Upper lobe of left lung (tissue), 6 donors: ENCODE measurements at regions not wholly inside any gene's neighbourhood (a gene's known extent, or its start where the extent isn't known, plus 50 kb on each side); places are given as distances from the start of the nearest gene placed in this dataset.

Experiments
- ATAC-seq, 2 donors: fragments of 200-7000 bp; cut with Tn5 transposase; one replicate each; pipeline ENCODE4 v1.9.1; 2022; ENCODE audit warnings: mild to moderate bottlenecking in 2 of 2, moderate library complexity in 2 of 2; ENCODE audit not compliant: low FRiP score in 2 of 2
- DNase-seq, 2 donors: peaks; one replicate each; pipeline ENCODE4 v3.0.0-alpha.2; 2019 to 2020
- H3K27ac ChIP-seq, 4 donors: fragments of 200-600 bp; sonication (generic); one replicate each; pipeline ENCODE4 v1.5.1; 2016 to 2019
- H3K27me3 ChIP-seq, 4 donors: fragments of 200-600 bp; sonication (generic); one replicate each; pipeline ENCODE4 v1.5.1; 2017 to 2019
- H3K36me3 ChIP-seq, 4 donors: fragments of 200-600 bp; sonication (generic); one replicate each; pipeline ENCODE4 v1.5.1; 2016 to 2019
- H3K4me1 ChIP-seq, 4 donors: fragments of 200-600 bp; sonication (generic); one replicate each; pipeline ENCODE4 v1.5.1; 2018 to 2019
- H3K4me3 ChIP-seq, 4 donors: fragments of 200-600 bp; sonication (generic); one replicate each; pipeline ENCODE4 v1.5.1; 2017 to 2019; ENCODE audit warnings: mild to moderate bottlenecking in 2 of 4, moderate library complexity in 1 of 4
- H3K9me3 ChIP-seq, 4 donors: fragments of 200-600 bp; sonication (generic); one replicate each; pipeline ENCODE4 v1.5.1; 2018 to 2019
- EP300 ChIP-seq, 4 donors: sonication (generic); formaldehyde crosslinking; IDR thresholded peaks; one replicate each; pipeline ENCODE4 v1.5.1; 2017; ENCODE audit warnings: antibody characterized with exemption in 4 of 4, control low read depth in 2 of 4
- POLR2A ChIP-seq, 4 donors: fragments of 450-650 bp; IDR thresholded peaks; one replicate each; pipeline ENCODE4 v1.5.1; 2016 to 2017; ENCODE audit warnings: antibody characterized with exemption in 4 of 4, mild to moderate bottlenecking in 2 of 4
- POLR2AphosphoS5 ChIP-seq, 2 donors: sonication (generic); formaldehyde crosslinking; IDR thresholded peaks; one replicate each; pipeline ENCODE4 v1.5.1; 2017; ENCODE audit warnings: antibody characterized with exemption in 2 of 2
- WGBS, 2 donors: methylation state at CpG; one replicate each; pipeline ENCODE4 v1.1.5; 2017 to 2018; 5-methylcytosine and 5-hydroxymethylcytosine counted together
- TF ChIP-seq, protein P1 (sequence below), 6 experiments: fragments of 450-650 bp in 4 of 6; fragments of 200-600 bp in 2 of 6; sonication (generic) in 2 of 6; IDR thresholded peaks; one replicate each; pipeline ENCODE4 v1.5.1; 2016 to 2019; ENCODE audit warnings: antibody characterized with exemption in 6 of 6
- donor health status: DM: no; HTN: no; CAD: no; lungs with moderate emphysema.
- donor health status: DM: no; HTN: yes; CAD: no; lungs with severe emphysema.

DNA sequence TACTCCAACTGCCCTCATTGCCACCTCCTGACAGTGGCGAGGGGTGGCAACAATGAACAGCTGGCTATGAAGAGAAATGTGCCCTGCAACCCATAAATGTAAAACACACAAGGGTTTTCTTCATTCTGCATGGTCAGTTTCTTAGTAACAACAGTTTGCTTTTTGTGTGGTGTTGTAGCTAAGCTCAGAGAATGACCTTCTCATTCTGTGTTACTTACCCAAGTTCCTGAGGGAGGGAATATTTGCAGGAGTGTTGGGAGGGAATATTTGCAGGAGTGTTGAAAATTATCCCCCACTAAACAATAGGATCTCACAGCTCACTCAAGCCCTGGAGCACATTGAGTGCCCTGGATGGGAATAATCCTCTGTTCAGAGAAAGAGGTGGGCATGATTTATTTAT is 456.4 kb upstream of the CDH4 start:
- WGBS, 2 donors: 70 to 82% methylated on average over 1 of the region's 1 CpG
- Histone ChIP-seq H3K36me3 (no peaks in the 10 kb centered on the region), H3K9me3 (peaks cover 0 to 6% (median 3%) of the 10 kb centered on the region in 4 donors), H3K4me3 (no peak overlapping the region), H3K4me1 (no peaks in the 10 kb centered on the region), H3K27me3 (no peaks in the 10 kb centered on the region), H3K27ac (no peak overlapping the region)
- ATAC-seq (no peak), DNase-seq (no peak)
- TF ChIP-seq POLR2A (IDR thresholded peaks at IDR 0.05): no peak
- no peak for TF ChIP-seq POLR2AphosphoS5 (IDR thresholded peaks at IDR 0.05)
- TF ChIP-seq, protein P1, sequence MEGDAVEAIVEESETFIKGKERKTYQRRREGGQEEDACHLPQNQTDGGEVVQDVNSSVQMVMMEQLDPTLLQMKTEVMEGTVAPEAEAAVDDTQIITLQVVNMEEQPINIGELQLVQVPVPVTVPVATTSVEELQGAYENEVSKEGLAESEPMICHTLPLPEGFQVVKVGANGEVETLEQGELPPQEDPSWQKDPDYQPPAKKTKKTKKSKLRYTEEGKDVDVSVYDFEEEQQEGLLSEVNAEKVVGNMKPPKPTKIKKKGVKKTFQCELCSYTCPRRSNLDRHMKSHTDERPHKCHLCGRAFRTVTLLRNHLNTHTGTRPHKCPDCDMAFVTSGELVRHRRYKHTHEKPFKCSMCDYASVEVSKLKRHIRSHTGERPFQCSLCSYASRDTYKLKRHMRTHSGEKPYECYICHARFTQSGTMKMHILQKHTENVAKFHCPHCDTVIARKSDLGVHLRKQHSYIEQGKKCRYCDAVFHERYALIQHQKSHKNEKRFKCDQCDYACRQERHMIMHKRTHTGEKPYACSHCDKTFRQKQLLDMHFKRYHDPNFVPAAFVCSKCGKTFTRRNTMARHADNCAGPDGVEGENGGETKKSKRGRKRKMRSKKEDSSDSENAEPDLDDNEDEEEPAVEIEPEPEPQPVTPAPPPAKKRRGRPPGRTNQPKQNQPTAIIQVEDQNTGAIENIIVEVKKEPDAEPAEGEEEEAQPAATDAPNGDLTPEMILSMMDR (IDR thresholded peaks at IDR 0.05): no peak

DNA sequence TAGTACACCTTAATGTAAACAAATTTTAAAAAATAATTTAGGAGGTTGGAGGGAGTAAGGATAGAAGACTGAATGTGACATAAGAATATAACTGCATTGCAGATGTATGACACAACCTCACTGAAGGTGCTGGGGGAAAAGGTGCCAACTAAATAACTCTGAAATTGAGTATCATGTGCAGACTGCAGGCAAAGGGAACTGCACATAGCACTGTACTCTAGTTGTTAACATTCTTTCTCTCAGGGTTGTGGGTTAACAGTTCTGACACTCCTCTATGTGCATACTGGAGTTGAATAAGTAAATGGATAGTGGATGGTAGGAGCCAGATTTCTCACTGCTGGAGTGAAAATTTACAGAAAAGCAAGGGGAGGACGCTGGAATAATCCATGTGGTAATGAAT is 451.9 kb upstream of the CDH4 start:
- H3K4me3 ChIP-seq: no peak overlapping the region
- TF ChIP-seq, protein P1 (IDR thresholded peaks at IDR 0.05): no peak
- no peak for TF ChIP-seq POLR2AphosphoS5 (IDR thresholded peaks at IDR 0.05)
- no peak for TF ChIP-seq EP300 (IDR thresholded peaks at IDR 0.05)
- no peak for TF ChIP-seq POLR2A (IDR thresholded peaks at IDR 0.05)
- peaks cover 0 to 6% (median 3%) of the 10 kb centered on the region in 4 donors for H3K9me3 ChIP-seq
- no peak for ATAC-seq
- no peaks in the 10 kb centered on the region for H3K4me1 ChIP-seq
- H3K27me3 ChIP-seq: no peaks in the 10 kb centered on the region
- DNase-seq: no peak
- H3K36me3 ChIP-seq: no peaks in the 10 kb centered on the region
- 62 to 74% methylated on average over 1 of the region's 1 CpG for WGBS, 2 donors
- no peak overlapping the region for H3K27ac ChIP-seq

DNA sequence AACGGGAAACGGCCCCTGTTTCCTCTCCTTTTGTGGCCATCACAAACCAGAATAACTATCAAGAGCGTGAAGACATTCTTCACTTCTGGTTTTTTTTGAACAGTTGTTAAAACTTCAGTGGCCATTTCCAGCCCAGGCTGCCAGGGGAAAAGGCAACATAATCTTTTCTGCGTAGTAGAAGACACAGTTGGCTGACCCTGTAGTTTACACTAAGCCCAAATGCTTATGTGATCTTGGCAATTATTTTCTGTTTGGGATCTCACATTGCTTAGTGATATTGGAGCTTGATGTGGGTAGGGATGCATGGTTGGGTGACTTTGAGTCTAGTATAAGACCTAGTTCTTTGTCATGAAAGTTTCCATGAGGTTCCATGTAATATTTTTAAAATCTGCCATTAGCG is 449.4 kb upstream of the CDH4 start:
- TF ChIP-seq POLR2AphosphoS5 (IDR thresholded peaks at IDR 0.05): no peak
- TF ChIP-seq, protein P1 (IDR thresholded peaks at IDR 0.05): no peak
- no peak for TF ChIP-seq EP300 (IDR thresholded peaks at IDR 0.05)
- TF ChIP-seq POLR2A (IDR thresholded peaks at IDR 0.05): no peak
- Histone ChIP-seq H3K9me3 (peaks cover 0 to 6% (median 3%) of the 10 kb centered on the region in 4 donors), H3K4me1 (no peaks in the 10 kb centered on the region), H3K36me3 (no peaks in the 10 kb centered on the region), H3K4me3 (no peak overlapping the region), H3K27ac (no peak overlapping the region), H3K27me3 (no peaks in the 10 kb centered on the region)
- ATAC-seq (no peak), DNase-seq (no peak)
- 66 to 77% methylated on average over 5 of the region's 5 CpGs for WGBS, 2 donors

DNA sequence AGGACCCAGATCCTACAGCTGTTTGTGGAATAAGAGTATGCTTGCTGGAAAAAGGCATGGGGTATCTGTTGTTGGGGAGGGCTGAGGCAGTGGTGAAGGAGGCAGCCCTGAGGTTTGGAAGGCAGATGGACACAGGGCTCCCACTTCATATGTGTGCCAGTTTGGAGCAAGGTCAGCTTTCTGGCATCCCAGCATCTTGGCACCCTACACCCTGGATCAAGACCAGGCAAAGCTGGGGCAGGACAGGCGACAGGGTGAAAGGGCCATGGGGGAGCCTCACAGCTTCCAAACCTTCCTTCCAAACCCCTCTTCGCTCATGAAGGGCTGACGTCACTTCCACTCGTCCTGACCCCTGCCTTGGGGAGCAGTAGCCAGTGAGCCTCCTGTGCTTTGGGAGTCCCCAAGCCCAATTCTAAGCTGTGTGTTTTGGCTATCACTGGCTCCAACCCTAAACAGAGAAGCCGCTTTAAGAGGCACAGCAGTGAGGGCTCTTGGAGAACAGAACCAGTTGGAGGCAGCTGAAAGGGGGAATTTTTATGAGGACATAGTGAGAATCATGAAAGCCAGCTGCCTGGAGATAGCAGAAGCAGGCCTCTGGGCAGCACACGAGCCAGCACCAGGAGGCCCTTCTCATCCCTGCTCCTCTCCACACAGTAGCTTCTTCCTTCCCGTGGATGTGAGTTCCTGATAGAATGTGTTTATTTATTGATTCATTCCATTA is 448.6 kb upstream of the CDH4 start:
- Histone ChIP-seq H3K36me3 (no peaks in the 10 kb centered on the region), H3K27ac (no peak overlapping the region), H3K27me3 (no peaks in the 10 kb centered on the region), H3K9me3 (peaks cover 0 to 6% (median 3%) of the 10 kb centered on the region in 4 donors), H3K4me1 (no peaks in the 10 kb centered on the region), H3K4me3 (no peak overlapping the region)
- DNase-seq: no peak
- 70 to 73% methylated on average over 7 of the region's 7 CpGs for WGBS, 2 donors
- ATAC-seq: peak; percentile 19 to 31
- TF ChIP-seq POLR2AphosphoS5 (IDR thresholded peaks at IDR 0.05) (no peak), POLR2A (IDR thresholded peaks at IDR 0.05) (no peak), EP300 (IDR thresholded peaks at IDR 0.05) (no peak)
- TF ChIP-seq, protein P1 (IDR thresholded peaks at IDR 0.05): no peak
